ENCODE measurements at regions not wholly inside any gene's neighbourhood (a gene's known extent, or its start where the extent isn't known, plus 50 kb on each side); places are given as distances from the start of the nearest gene placed in this dataset.
"Not testable (repeated sequence)": the region's sequence is repeated elsewhere in the genome, so short reads cannot be mapped to it uniquely, and the experiment has no call there.

DNA sequence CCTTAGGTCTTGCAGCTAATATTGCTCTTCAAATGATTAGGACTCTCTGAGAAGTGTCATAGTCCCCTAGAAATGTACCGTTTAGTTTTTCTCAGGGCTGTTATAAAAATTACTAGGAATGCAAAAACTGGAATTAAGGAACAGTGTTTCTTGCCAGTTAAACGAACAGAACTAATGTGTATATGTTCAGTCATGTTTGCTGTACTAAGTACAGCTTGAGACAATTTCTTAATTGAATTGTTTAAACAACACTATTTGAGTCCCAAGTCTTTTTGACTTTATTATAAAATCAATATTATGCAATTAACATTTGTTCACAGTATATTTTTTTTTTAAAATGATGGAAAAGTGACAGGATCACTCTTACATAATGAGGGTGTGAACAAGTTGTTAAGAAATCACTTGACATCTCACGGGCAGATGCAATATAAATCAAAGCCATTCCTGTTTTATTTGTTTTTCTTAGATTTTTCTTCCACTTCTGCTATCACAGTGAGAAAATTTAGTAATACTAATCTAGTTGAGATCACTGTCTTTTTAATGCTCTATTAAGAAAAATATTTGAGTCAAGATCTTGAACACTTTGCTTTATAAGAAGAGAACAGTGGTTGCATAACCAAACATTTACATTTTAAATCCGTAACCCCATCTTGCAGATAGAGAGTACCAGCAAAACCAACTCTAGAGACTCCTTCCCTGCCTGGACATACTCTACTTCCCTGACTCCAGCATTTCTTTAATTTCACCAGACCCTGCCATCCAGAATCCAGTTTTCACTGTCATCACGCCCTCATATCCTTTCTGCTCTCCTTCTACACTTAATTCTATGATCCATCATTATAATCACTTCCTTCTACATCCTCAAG lies 140.7 kb upstream of the KITLG start:
- no peak for DNase-seq (ENCODE audit: low read depth)

DNA sequence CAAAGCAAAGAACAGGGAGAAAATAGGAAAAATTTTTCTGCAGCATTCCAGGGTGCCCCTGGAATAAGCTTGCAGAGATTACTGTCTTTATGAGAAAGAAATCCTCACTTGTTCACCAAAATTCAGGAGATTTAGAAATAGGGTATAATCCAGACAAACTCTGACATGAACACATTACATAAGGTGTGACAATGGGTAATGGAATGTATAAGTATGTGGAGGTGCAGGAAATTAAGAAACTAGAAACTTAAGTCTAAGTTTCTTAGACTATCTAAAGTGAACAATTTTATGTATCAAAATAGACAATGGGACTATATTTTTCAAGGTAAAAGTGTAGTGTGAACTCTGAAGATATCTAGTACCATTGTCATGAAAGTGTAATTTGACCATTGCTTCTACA lies 140.0 kb upstream of the KITLG start:
- no peak for DNase-seq (ENCODE audit: low read depth)

DNA sequence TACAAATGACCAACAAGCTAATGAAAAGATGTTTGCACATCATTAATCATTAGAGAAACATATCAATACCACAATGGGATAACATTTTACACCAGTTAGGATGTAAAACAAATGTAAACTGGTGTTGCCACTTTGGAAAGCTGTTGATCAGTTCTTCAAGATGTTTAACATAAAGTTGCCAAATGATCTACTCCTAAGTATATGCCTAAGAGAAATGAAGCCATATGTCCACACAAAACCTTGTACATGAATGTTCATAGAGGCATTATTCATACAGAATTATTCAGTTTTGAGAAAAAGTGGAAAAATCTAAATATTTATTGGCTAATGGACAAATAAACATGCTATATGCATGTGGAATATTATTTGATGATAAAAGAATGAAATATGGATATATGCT lies 136.9 kb upstream of the KITLG start:
- no peak for DNase-seq (ENCODE audit: low read depth)

DNA sequence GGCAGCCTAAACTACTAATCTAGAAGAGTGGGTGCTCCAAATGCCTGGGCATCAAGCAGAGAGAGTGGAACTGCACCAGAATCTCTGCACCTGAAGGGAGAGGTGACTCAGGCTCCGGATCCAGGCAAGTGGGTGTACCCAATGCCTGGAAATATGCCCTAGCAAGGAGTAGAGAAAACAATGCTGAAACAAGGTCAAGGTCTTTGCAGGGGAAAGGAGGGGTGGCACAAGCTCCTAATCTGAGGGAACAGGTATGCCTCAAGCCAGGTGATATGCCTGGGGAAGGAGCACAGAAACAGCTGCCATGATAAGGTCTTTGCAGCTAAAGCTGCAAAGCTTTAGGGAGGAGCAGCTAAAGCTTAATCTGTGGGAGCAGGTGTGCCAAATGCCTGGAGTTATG lies 136.0 kb upstream of the KITLG start:
- DNase-seq (ENCODE audit: low read depth), result no peak

DNA sequence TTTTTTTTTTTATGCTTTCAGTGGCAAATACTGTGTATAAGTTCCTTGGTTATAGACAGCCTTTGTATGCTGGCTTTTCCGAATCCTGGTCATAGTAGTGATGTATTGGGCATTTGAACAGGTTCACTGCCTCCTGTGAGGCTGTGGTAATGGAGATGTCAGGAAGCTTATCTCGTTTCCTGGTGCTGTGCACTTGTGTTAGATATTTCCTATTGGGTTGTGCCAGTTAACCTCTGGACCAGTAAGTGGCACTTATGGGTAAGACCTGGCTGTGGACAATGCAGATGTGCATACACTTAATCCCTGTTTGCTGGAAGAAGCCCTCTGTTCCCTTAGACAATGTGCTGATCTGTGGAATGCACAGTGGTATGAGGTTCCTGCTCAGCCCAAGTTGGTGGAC lies 135.4 kb upstream of the KITLG start:
- no peak for DNase-seq (ENCODE audit: low read depth)

DNA sequence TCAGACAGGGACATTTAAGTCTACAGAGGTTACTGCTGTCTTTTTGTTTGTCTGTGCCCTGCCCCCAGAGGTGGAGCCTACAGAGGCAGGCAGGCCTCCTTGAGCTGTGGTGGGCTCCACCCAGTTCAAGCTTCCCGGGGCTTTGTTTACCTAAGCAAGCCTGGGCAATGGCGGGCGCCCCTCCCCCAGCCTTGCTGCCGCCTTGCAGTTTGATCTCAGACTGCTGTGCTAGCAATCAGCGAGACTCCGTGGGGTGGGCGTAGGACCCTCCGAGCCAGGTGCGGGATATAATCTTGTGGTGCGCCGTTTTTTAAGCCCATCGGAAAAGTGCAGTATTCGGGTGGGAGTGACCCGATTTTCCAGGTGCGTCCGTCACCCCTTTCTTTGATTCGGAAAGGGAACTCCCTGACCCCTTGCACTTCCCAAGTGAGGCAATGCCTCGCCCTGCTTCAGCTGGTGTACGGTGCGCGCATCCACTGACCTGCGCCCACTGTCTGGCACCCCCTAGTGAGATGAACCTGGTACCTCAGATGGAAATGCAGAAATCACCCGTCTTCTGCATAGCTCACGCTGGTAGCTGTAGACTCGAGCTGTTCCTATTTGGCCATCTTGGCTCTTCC lies 134.1 kb upstream of the KITLG start:
- DNase-seq (ENCODE audit: low read depth), result not testable (repeated sequence)

DNA sequence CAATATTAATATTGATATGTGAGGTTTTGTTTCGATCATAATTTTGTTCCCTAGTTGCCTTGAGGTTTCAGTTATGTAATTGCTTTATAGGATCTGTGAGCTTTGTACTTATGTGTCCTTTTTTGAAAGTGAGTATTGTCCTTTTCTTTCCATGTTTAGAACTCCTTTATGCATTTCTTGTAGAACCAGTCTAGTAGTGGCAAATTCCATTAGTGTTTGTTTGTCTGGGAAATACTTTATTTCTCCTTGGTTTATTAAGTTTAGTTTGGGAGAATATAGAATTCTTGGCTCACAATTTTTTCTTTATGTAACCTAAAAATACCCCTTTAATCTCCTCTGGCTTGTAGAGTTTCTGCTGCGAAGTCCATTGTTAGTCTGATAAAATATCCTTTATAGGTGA lies 127.5 kb upstream of the KITLG start:
- no peak for DNase-seq (ENCODE audit: low read depth)

DNA sequence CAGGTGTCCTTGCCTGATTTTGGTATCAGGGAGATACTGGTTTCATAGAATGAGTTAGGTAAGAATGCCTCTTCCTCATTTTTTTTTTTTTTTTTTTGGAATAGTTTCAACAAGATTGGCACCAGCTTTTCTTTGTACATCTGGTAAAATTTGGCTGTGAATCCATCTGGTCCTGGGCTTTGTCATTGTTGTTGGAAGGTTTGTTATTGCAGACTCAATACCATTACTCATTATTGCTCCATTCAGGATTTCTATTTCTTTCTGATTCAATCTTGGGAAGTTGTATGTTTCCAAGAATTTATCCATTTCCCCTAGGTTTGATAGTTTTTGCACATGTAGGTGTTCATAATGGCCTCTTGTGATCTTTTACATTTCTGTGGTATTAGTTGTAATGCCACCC lies 126.0 kb upstream of the KITLG start:
- no peak for DNase-seq (ENCODE audit: low read depth)

DNA sequence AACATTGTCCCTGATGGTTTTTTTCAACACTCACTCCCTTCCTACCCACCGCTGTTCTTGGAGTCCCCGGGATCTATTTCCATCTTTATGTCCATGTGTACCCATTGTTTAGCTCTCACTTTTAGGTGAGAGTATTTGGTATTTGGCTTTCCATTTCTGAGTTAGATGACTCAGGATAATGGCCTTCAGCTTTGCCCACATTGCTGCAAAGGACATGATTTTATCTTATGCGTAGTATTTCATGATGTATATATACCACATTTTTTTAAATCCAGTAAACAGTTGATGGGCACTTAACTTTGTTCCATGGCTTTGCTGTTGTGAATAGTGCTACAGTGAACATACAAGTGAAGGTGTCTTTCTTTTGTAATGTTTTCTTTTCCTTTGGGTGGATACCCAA lies 123.5 kb upstream of the KITLG start:
- peak; percentile 19 for DNase-seq (ENCODE audit: low read depth)

DNA sequence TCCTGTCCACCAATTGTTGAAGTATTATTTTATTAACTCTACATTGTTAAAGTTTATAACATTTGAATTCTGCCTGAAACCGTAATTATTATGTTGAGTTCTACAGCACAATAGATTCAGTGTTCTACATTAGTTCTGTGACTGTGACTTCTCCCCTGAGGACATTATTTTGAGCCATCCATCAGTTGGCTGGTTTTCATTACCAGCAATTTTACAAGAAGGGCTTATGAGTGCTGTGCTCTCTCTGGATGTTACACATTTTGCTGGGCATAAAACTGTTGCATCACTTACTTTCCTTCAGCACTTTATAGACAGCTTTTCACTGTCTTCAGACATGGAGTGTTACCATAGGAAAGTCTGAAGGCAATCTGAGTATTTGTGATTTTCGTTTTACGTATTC lies 118.2 kb upstream of the KITLG start:
- DNase-seq (ENCODE audit: low read depth), result peak; percentile 3

DNA sequence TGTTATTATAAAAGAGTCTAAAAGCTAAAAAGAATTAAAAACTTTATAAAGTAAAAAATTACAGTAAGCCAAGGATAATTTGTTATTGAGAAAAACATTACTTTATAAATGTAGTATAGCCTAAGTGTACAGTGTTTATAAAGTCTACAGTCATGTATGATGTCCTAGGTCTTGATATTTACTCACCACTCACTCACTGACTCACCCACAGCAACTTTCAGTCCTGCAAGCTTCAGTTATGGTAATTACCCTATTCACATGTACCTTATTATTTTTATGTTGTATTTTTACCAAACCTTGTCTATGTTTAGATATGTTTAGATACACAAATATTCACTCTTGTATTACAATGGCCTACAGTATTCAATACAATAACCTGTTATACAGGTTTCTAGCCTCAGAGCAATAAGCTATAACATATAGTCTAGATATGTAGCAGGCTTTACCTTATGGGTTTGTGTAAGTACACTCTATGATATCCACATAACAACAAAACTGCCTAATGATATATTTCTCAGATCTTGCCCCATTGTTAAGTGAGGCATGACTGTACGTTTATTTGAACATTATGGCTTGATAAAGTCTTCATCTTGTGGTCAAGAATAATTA lies 113.7 kb upstream of the KITLG start:
- no peak for DNase-seq (ENCODE audit: low read depth)

DNA sequence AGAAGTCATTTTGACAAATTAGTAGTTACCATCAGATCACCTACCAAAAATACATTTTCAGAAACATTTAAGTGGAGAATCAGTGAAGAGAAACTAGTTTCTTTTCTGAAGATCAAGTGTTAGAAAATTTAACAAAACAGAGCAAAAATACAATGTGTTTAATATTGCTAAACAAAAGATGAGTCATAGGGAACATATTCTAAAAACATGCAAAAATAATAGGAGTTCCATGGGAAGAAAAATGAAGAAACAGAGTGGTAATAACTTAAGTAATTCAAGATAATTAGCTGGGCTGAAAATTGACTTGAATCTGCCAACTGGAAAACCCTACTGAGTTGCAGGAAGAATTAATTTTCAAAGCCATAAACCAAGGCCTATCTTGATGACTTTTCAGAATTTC lies 111.5 kb upstream of the KITLG start:
- peak; percentile 4 for DNase-seq (ENCODE audit: low read depth)

DNA sequence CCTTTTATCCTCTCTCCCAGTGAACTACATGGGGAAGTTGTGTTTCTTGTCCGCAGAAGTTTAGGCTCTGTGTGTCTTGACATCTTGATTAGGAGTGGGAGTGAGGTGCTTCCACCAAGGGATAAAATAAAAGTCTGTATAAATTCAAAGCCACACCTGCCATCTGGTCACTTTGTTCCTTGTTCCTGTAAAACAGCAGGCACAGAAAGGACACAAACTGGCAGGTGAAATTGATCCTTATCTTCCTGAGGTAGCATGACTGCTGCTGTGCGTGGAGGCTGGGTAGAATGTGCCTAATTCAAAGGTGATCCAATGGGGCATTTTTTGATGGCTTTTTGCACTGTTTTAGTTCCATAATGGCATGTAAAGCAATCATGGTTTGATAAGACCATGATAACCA lies 104.3 kb upstream of the KITLG start:
- no peak for DNase-seq (ENCODE audit: low read depth)

DNA sequence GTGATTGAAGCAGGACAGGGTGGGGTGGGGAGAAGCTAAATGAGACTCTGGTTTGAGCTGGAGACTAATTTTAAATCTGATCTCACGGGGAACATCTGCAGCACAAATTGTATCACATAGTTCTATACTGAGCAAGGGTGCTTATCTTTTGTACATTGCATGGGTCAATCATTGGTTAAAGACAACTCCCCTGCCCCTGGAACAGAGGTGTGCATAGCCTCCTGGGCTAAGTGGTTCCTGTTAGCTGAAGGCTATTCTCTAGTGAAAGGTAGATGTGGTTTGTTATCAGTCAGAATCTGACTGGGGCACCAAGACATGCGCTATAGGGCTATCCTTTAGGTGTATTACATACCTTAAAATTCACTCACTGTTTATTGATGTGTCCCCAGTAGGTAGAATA lies 103.9 kb upstream of the KITLG start:
- DNase-seq (ENCODE audit: low read depth), result peak; percentile 27

DNA sequence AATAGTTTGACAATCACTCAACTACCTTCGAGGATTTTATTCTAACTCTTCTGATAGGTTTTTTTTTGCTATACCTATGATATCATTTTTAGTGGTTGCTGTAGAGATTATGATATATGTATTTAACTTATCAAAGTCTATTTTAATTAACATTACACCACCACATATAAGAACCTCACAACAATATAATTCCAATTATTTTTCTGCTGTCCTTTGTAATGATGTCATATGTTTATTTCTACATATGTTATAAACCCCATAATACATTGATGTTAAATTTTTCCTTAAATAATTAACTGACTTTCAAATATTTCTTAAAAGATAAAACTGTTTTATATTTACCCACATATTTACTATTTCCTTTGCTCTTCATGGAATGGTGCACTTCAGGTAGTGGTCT lies 103.4 kb upstream of the KITLG start:
- DNase-seq (ENCODE audit: low read depth), result no peak

DNA sequence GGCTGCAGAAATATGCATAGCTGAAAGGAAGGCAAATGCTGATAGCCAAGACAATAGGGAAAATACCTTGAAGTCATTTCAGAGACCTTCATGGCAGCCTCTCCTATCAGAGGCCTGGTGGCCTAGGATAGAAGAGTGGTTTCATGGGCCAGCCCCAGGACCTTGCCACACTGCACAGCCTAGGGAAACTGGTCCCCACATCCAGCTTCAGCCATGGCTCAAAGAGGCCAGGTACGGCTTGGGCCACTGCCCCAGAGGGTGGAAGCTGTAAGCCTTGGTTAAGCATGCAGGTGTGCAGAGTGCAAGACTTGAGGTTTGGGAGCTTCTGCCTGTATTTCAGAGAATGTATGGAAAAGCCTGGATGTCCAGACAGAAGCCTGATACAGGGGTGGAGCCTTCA lies 101.0 kb upstream of the KITLG start:
- no peak for DNase-seq (ENCODE audit: low read depth)

DNA sequence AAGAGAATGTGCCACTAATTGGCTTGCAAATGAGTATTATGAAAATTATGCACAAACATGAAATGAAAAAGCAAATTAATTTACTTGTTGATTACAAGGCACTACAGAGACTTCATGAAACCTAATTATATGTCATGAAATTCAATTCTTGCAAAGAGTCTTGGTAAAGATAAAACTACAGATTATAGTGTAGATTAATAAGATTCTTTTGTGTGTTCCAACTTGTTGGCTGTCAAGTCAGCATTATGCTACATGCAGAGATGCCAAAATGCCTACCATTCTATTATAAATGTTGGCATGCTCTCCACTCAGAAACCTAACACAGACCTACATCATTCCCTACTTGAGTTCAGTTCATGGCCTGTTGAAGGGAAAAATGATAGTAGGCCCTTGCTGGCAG lies 97.2 kb upstream of the KITLG start:
- DNase-seq (ENCODE audit: low read depth), result no peak

DNA sequence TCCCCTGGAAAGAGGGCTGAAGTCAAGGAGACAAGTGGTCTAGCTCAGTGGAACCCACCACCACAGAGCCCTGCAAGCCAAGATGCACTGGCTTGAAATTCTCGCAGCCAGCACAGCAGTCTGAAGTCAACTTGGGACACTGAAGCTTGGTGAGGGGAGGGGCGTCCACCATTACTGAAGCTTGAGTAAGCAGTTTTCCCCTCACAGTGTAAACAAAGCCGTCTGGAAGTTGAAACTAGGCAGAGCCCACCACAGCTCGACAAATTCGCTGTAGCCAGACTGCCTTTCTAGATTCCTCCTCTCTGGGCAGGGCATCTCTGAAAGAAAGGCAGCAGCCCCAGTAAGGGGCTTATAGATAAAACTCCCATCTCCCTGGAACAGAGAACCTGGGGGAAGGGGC lies 87.3 kb upstream of the KITLG start:
- not testable (repeated sequence) for DNase-seq (ENCODE audit: low read depth)

DNA sequence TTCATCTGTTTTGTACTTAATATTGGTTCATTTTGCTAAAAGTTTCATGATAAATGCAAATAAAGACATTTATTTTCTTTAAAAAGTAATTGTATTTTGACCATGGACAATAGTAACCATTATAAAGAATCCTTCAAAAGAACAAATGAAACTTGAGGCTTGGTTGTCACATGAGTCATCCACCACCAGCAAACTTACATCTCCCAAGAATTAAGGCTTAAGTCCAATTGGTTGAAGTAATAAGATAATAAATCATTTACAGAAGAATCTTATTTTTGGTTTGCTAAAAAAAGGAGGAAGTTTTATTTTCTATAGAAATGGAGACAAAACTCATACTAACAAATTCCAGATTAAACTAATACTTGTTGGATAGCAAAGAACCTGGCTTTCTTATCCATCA lies 84.8 kb upstream of the KITLG start:
- DNase-seq (ENCODE audit: low read depth), result peak; percentile 43

DNA sequence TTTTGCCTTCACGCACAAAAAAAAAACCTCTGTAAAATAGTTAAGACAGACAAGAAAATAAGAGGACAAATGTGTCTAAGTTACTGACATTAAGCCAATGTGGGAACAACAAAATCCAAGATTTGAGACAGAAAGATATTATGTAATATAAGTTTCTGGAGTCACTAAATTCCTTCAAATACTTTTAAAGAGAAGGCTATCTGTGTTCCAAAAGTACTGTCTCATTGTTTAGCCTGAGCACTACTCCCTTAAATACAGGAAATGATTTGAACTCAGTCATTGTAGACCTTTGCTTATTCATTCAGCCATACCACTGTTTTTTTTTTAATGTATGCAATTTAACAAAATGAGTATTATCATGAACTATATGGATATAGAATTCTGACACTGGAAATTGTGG lies 82.7 kb upstream of the KITLG start:
- DNase-seq (ENCODE audit: low read depth), result no peak

DNA sequence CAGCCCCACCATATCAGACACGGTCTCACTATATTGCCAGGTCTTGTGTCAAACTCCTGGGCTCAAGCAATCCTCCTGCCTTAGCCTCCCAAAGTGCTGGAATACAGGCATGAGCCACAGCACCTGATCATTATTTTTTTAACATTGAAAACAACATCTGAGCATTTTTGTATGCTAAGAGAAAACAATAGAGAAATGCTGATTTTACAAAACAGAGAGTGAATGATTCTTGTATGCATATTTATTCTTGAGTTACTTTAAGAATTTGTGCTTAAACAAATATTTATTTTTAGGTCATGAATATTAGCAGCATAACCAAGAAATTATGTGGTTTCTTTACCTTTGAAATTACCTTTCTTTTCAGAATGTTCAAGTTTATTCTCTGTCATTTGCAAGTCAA lies 81.8 kb upstream of the KITLG start:
- DNase-seq (ENCODE audit: low read depth), result no peak

DNA sequence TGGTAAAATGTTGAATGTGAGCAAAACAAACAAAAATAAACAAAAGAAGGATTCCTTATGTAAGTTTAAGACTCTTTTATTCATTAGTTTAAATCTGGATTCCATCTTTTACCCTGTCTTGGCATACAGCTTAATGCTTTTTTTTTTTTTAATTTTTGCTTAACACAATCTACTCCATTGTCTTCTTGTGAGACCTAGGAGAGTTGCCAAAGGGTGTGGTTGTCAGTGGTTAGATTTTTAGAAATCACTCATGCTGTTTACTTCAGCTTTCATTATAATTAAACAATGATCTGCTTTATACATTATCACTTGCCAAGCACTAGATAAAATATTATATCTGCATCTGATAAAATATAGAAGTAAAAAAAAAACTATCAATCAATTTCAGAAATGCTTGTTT lies 77.7 kb upstream of the KITLG start:
- peak; percentile 56 for DNase-seq (ENCODE audit: low read depth)

DNA sequence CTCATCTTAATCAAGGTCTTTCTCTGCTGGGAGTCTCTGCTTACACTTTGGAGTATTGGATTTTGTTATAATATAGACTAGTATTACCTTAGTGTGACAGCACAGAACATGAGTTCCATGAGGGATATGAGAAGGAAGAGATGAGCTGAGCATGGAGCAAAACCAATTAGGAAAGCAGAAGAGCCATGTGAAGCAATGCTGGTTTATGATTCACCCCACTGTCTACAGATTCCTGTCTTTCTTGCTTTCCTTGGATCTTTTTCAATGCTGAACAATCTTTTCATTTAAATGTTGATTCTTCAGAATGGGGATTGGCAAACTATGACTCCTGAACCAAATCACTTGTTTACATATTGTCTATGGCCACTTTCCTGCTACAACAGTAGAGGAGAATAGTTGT lies 70.4 kb upstream of the KITLG start:
- DNase-seq (ENCODE audit: low read depth), result no peak

Data from myocyte (in vitro differentiated cells).